ENCODE measurements at regions not wholly inside any gene's neighbourhood (a gene's known extent, or its start where the extent isn't known, plus 50 kb on each side); places are given as distances from the start of the nearest gene placed in this dataset.

GRCh38 chr11:92313784-92314183 lies 89.2 kb downstream of the FAT3 start:
- TF ChIP-seq CTCF (IDR thresholded peaks at IDR 0.05; ENCODE audit: borderline replicate concordance, extremely low read depth, low read length, poor library complexity, severe bottlenecking) (no peak), EZH2 (IDR thresholded peaks at IDR 0.05; ENCODE audit: borderline replicate concordance, low read depth, low read length, severe bottlenecking) (no peak)
